Keratinocyte (primary cell): ENCODE measurements at regions not wholly inside any gene's neighbourhood (a gene's known extent, or its start where the extent isn't known, plus 50 kb on each side); places are given as distances from the start of the nearest gene placed in this dataset.

ENCODE experiments used
- DNase-seq: peaks from one replicate; pipeline ENCODE4 v3.0.0-alpha.2; 2011; ENCODE audit warnings: low read depth, missing footprints, low spot score
- FAIRE-seq: peaks from 2 replicates; lab custom pipeline; 2011; peaks lifted over from hg19 to GRCh38; lab: Jason Lieb, UNC
- H2AFZ ChIP-seq: 2 replicates; pipeline ENCODE4 v1.6.0; 2012; ENCODE audit warnings: low read length, control low read depth, inconsistent platforms; ENCODE audit not compliant: control insufficient read depth
- H3K27ac ChIP-seq: 2 replicates; pipeline ENCODE4 v1.5.1; 2011; ENCODE audit warnings: low read length; ENCODE audit not compliant: control insufficient read depth, insufficient read depth
- H3K27me3 ChIP-seq: 3 replicates; pipeline ENCODE4 v1.6.0; 2011; ENCODE audit warnings: low read length; ENCODE audit not compliant: control insufficient read depth, insufficient read depth; ENCODE audit errors: extremely low read depth
- H3K36me3 ChIP-seq, 2 experiments: 2 replicates in 1 of 2; 3 replicates in 1 of 2; pipeline ENCODE4 v1.5.1; 2011; ENCODE audit warnings: low read length in 2 of 2, mild to moderate bottlenecking in 1 of 2; ENCODE audit not compliant: control insufficient read depth in 2 of 2, insufficient read depth in 2 of 2; ENCODE audit errors: extremely low read depth in 1 of 2
- H3K4me1 ChIP-seq: 3 replicates; pipeline ENCODE4 v1.5.1; 2011; ENCODE audit warnings: low read length; ENCODE audit not compliant: control insufficient read depth, insufficient read depth; ENCODE audit errors: extremely low read depth
- H3K4me2 ChIP-seq: 3 replicates; pipeline ENCODE4 v1.6.0; 2011; ENCODE audit warnings: low read depth, low read length; ENCODE audit not compliant: control insufficient read depth, insufficient read depth; ENCODE audit errors: extremely low read depth
- H3K4me3 ChIP-seq, 3 experiments: fragments of 200-600 bp in 1 of 3; sonication (generic) in 1 of 3; 2 replicates in 2 of 3; 3 replicates in 1 of 3; pipeline ENCODE4 v1.5.1; 2011 to 2016; ENCODE audit warnings: low read length in 3 of 3, mild to moderate bottlenecking in 3 of 3, control low read depth in 2 of 3, inconsistent platforms in 1 of 3, low read depth in 1 of 3, mixed read lengths in 1 of 3, mixed run types in 1 of 3, moderate library complexity in 1 of 3; ENCODE audit not compliant: control insufficient read depth in 2 of 3, insufficient read depth in 2 of 3; ENCODE audit errors: extremely low read depth in 1 of 3
- H3K79me2 ChIP-seq: 2 replicates; pipeline ENCODE4 v1.6.0; 2012; ENCODE audit warnings: low read length; ENCODE audit not compliant: control insufficient read depth, insufficient read depth
- H3K9ac ChIP-seq: 3 replicates; pipeline ENCODE4 v1.6.0; 2011; ENCODE audit warnings: low read length; ENCODE audit not compliant: control insufficient read depth, insufficient read depth; ENCODE audit errors: extremely low read depth
- H3K9me1 ChIP-seq: 3 replicates; pipeline ENCODE4 v1.6.0; 2011; ENCODE audit warnings: low read length; ENCODE audit not compliant: control insufficient read depth, insufficient read depth; ENCODE audit errors: extremely low read depth
- H3K9me3 ChIP-seq: 2 replicates; pipeline ENCODE4 v1.5.1; 2012; ENCODE audit warnings: low read depth, low read length; ENCODE audit not compliant: control insufficient read depth
- H4K20me1 ChIP-seq: 3 replicates; pipeline ENCODE4 v1.6.0; 2011; ENCODE audit warnings: low read length; ENCODE audit not compliant: control insufficient read depth, insufficient read depth; ENCODE audit errors: extremely low read depth
- CTCF ChIP-seq, 3 experiments: IDR thresholded peaks in 1 of 3; conservative IDR thresholded peaks in 1 of 3; optimal IDR thresholded peaks in 1 of 3; 2 replicates in 2 of 3; 3 replicates in 1 of 3; pipeline versions ENCODE3 to v1.5.1; 2011; ENCODE audit warnings: low read length in 3 of 3, mild to moderate bottlenecking in 3 of 3, moderate library complexity in 2 of 3, control low read depth in 1 of 3, inconsistent platforms in 1 of 3; ENCODE audit not compliant: insufficient read depth in 2 of 3; ENCODE audit errors: extremely low read depth in 1 of 3
- EZH2 ChIP-seq: IDR thresholded peaks from one replicate; pipeline ENCODE4 v1.6.1; 2012; ENCODE audit warnings: inconsistent platforms, mild to moderate bottlenecking, low read length, moderate library complexity
- dilution Hi-C: fragments of 300-500 bp; cut with MboI; formaldehyde crosslinking; loops from one replicate; pipeline ENCODE4 v1.7.0; 2020; ENCODE audit warnings: low sequenced_read_pairs; ENCODE audit not compliant: extremely low pct_ligation_motif_present

- H3K79me2 ChIP-seq, result no peaks in the 10 kb centered on the region
- H3K4me2 ChIP-seq, result no peak overlapping the region
- no peak for DNase-seq
- H3K4me3 ChIP-seq, result no peak overlapping the region
- no peaks in the 10 kb centered on the region for H4K20me1 ChIP-seq
- H3K9me1 ChIP-seq, result no peaks in the 10 kb centered on the region
- no peak for FAIRE-seq
- no peaks in the 10 kb centered on the region for H3K4me1 ChIP-seq
- no peak overlapping the region for H3K27ac ChIP-seq
- no peaks in the 10 kb centered on the region for H3K27me3 ChIP-seq
- TF ChIP-seq CTCF (optimal IDR thresholded peaks at IDR 0.05 in 1 of 3, IDR thresholded peaks at IDR 0.05 in 1 of 3, conservative IDR thresholded peaks at IDR 0.05 in 1 of 3; ENCODE audit: extremely low read depth in 1 of 3, insufficient read depth in 2 of 3, low read length in 3 of 3) (no peak), EZH2 (no peak)
- dilution Hi-C loops, result no loop called here
- H3K9me3 ChIP-seq, result no peaks in the 10 kb centered on the region
- H3K9ac ChIP-seq, result no peak overlapping the region
- no peak overlapping the region for H2AFZ ChIP-seq
- no peaks in the 10 kb centered on the region for H3K36me3 ChIP-seq
Observed at GRCh38 chr6:112562301-112563231, 215.4 kb downstream of the RFPL4B start.

- Histone ChIP-seq H3K27ac (no peak overlapping the region), H3K9ac (no peak overlapping the region), H2AFZ (no peak overlapping the region), H4K20me1 (no peaks in the 10 kb centered on the region), H3K4me1 (no peaks in the 10 kb centered on the region), H3K4me3 (no peak overlapping the region), H3K4me2 (no peak overlapping the region), H3K79me2 (no peaks in the 10 kb centered on the region), H3K9me3 (no peaks in the 10 kb centered on the region), H3K36me3 (no peaks in the 10 kb centered on the region), H3K27me3 (no peaks in the 10 kb centered on the region), H3K9me1 (no peaks in the 10 kb centered on the region)
- dilution Hi-C loops, result no loop called here
- FAIRE-seq (no peak), DNase-seq (no peak)
- TF ChIP-seq CTCF (optimal IDR thresholded peaks at IDR 0.05 in 1 of 3, IDR thresholded peaks at IDR 0.05 in 1 of 3, conservative IDR thresholded peaks at IDR 0.05 in 1 of 3; ENCODE audit: extremely low read depth in 1 of 3, insufficient read depth in 2 of 3, low read length in 3 of 3), result no peak
- no peak for TF ChIP-seq EZH2
Observed at GRCh38 chr6:112563368-112563767, 216.2 kb downstream of the RFPL4B start.
